Neural progenitor cell (in vitro differentiated cells): ENCODE measurements at regions not wholly inside any gene's neighbourhood (a gene's known extent, or its start where the extent isn't known, plus 50 kb on each side); places are given as distances from the start of the nearest gene placed in this dataset.

Experiments
- CTCF ChIP-seq: fragments of 200-600 bp; sonication (generic); IDR thresholded peaks from 2 replicates; pipeline ENCODE4 v1.5.1; 2017; ENCODE audit warnings: antibody characterized with exemption, mild to moderate bottlenecking
- EZH2 ChIP-seq: fragments of 200-600 bp; sonication (generic); IDR thresholded peaks from 2 replicates; pipeline ENCODE4 v1.6.1; 2017; ENCODE audit warnings: antibody characterized with exemption, mild to moderate bottlenecking, moderate library complexity

DNA sequence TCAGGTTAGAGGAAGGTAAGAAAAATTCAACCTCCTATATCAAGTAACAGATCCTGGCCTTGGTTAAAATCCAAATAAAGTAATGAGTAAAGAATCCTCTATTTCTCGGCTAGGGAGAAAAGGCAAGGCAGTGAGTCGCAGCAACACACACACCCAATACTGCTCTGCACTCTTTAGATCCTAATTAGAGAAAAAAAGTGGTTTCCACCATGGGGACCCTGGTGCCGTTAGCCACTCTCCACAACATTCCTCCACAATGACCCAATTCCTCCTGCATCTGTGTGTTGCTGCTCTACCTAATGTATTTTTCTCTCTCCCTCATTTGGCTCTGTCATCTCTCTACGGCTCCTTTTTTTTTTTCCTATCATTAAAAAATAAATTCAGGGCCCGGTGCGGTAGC, 462.7 kb downstream of the METTL4 start:
- TF ChIP-seq CTCF (no peak), EZH2 (no peak)
